ENCODE measurements at regions not wholly inside any gene's neighbourhood (a gene's known extent, or its start where the extent isn't known, plus 50 kb on each side); places are given as distances from the start of the nearest gene placed in this dataset.
"Not testable (repeated sequence)": the region's sequence is repeated elsewhere in the genome, so short reads cannot be mapped to it uniquely, and the experiment has no call there.

- WGBS (ENCODE audit: extremely low coverage, insufficient coverage, insufficient read length): no CpG with 5 or more reads among the region's 2 CpGs
- Histone ChIP-seq H3K14ac (ENCODE audit: low read length) (no peak overlapping the region), H3K4me3 (ENCODE audit: low read depth, low read length) (no peak overlapping the region), H3K4me2 (ENCODE audit: low read length) (no peak overlapping the region), H3K79me2 (ENCODE audit: control insufficient read depth, insufficient read depth, low read length, poor library complexity) (no peaks in the 10 kb centered on the region), H3K4ac (ENCODE audit: low read depth, low read length) (no peak overlapping the region), H3K36me3 (ENCODE audit: control insufficient read depth in 1 of 2, insufficient read depth in 2 of 2, low read length in 2 of 2) (no peaks in the 10 kb centered on the region), H2AFZ (ENCODE audit: insufficient read depth, low read length, poor library complexity) (no peak overlapping the region), H3K27ac (ENCODE audit: low read depth, low read length) (no peak overlapping the region), H3K18ac (ENCODE audit: low read length) (no peak overlapping the region), H4K91ac (ENCODE audit: low read depth, low read length) (no peak overlapping the region), H2BK12ac (ENCODE audit: low read length) (no peak overlapping the region), H3K9ac (ENCODE audit: low read length) (no peak overlapping the region), H2AK5ac (ENCODE audit: low read length) (no peak overlapping the region), H2BK120ac (ENCODE audit: insufficient read depth, low read length, poor library complexity) (no peak overlapping the region), H3K27me3 (ENCODE audit: insufficient read depth, low read length) (no peaks in the 10 kb centered on the region), H3K4me1 (ENCODE audit: control insufficient read depth in 1 of 2, insufficient read depth in 2 of 2, low read length in 2 of 2) (no peaks in the 10 kb centered on the region), H3K9me3 (ENCODE audit: insufficient read depth, low read depth, low read length) (no peaks in the 10 kb centered on the region), H3K79me1 (ENCODE audit: low read length) (no peaks in the 10 kb centered on the region), H4K8ac (ENCODE audit: low read depth, low read length) (no peak overlapping the region), H4K12ac (ENCODE audit: low read depth, low read length) (no peak overlapping the region), H2BK5ac (ENCODE audit: low read depth, low read length, poor library complexity) (no peak overlapping the region), H3K23ac (ENCODE audit: low read length) (no peak overlapping the region)
- no peak for DNase-seq
Observed at GRCh38 chr13:24563087-24563486, 50.5 kb upstream of the PARP4 start.

DNA sequence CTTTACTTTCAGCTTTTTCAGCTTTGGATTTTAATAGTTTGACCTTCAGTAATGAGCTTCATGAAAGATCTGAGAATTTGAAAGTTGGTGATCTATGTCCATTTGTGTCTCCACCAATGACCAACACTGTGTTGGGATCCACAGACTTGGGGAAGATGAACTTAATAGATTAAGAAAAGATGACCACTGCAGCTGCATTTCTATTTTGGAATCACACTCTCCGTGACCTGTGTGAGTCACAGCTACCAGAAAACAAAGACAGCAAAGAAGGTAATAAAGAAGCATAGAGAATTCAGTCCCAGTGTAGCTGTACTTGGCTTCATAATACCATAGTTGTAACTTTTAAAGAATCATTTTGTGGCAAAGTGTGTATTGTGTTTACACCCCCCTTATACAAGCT is 51.4 kb upstream of the PARP4 start:
- not testable (repeated sequence) for H3K14ac ChIP-seq (ENCODE audit: low read length); H3K27me3 ChIP-seq (ENCODE audit: insufficient read depth, low read length)
- no CpG with 5 or more reads among the region's 1 CpG for WGBS (ENCODE audit: extremely low coverage, insufficient coverage, insufficient read length)

DNA sequence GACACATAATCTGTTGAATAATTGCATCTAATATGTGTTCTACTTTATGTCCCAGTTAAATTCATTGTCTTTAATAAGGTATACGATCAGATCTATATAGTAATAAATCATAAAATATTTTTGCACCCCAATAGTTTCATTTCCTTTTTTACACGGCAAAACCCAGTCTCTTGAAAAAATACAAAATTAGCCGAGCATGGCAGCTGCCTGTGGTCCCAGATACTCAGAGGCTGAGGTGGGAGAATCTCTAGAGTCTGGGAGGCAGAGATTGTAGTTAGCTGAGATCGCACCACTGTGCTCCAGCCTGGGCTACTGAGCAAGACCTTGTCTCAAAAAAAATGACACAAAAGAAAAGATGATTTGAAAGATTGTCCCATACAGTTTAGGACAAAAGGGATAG is 52.3 kb upstream of the PARP4 start:
- Histone ChIP-seq H4K8ac (ENCODE audit: low read depth, low read length) (no peak overlapping the region), H3K23ac (ENCODE audit: low read length) (no peak overlapping the region), H3K4me3 (ENCODE audit: low read depth, low read length) (no peak overlapping the region), H3K4me2 (ENCODE audit: low read length) (no peak overlapping the region), H3K79me2 (ENCODE audit: control insufficient read depth, insufficient read depth, low read length, poor library complexity) (no peaks in the 10 kb centered on the region), H3K36me3 (ENCODE audit: control insufficient read depth in 1 of 2, insufficient read depth in 2 of 2, low read length in 2 of 2) (no peaks in the 10 kb centered on the region), H3K9me3 (ENCODE audit: insufficient read depth, low read depth, low read length) (no peaks in the 10 kb centered on the region), H3K18ac (ENCODE audit: low read length) (no peak overlapping the region), H4K91ac (ENCODE audit: low read depth, low read length) (no peak overlapping the region), H2BK120ac (ENCODE audit: insufficient read depth, low read length, poor library complexity) (no peak overlapping the region), H2BK5ac (ENCODE audit: low read depth, low read length, poor library complexity) (no peak overlapping the region), H3K4ac (ENCODE audit: low read depth, low read length) (no peak overlapping the region), H2AFZ (ENCODE audit: insufficient read depth, low read length, poor library complexity) (no peak overlapping the region), H2BK12ac (ENCODE audit: low read length) (no peak overlapping the region), H3K79me1 (ENCODE audit: low read length) (no peaks in the 10 kb centered on the region), H2AK5ac (ENCODE audit: low read length) (no peak overlapping the region), H3K27me3 (ENCODE audit: insufficient read depth, low read length) (no peaks in the 10 kb centered on the region), H3K14ac (ENCODE audit: low read length) (no peak overlapping the region), H3K9ac (ENCODE audit: low read length) (no peak overlapping the region), H4K12ac (ENCODE audit: low read depth, low read length) (no peak overlapping the region), H3K4me1 (ENCODE audit: control insufficient read depth in 1 of 2, insufficient read depth in 2 of 2, low read length in 2 of 2) (no peaks in the 10 kb centered on the region), H3K27ac (ENCODE audit: low read depth, low read length) (no peak overlapping the region)
- DNase-seq: no peak
- no CpG with 5 or more reads among the region's 4 CpGs for WGBS (ENCODE audit: extremely low coverage, insufficient coverage, insufficient read length)

More for the DNA sequence above, 51.4 kb upstream of the PARP4 start:
- not testable (repeated sequence) for H3K9me3 ChIP-seq (ENCODE audit: insufficient read depth, low read depth, low read length); DNase-seq; H3K18ac ChIP-seq (ENCODE audit: low read length); H3K4ac ChIP-seq (ENCODE audit: low read depth, low read length); H2AK5ac ChIP-seq (ENCODE audit: low read length); H4K8ac ChIP-seq (ENCODE audit: low read depth, low read length); H3K4me3 ChIP-seq (ENCODE audit: low read depth, low read length); H3K79me1 ChIP-seq (ENCODE audit: low read length); H2BK120ac ChIP-seq (ENCODE audit: insufficient read depth, low read length, poor library complexity); H3K27ac ChIP-seq (ENCODE audit: low read depth, low read length); H3K4me2 ChIP-seq (ENCODE audit: low read length); H2BK5ac ChIP-seq (ENCODE audit: low read depth, low read length, poor library complexity); H4K12ac ChIP-seq (ENCODE audit: low read depth, low read length); H3K36me3 ChIP-seq (ENCODE audit: control insufficient read depth in 1 of 2, insufficient read depth in 2 of 2, low read length in 2 of 2); H3K4me1 ChIP-seq (ENCODE audit: control insufficient read depth in 1 of 2, insufficient read depth in 2 of 2, low read length in 2 of 2); H3K23ac ChIP-seq (ENCODE audit: low read length); H3K9ac ChIP-seq (ENCODE audit: low read length); H2AFZ ChIP-seq (ENCODE audit: insufficient read depth, low read length, poor library complexity); H2BK12ac ChIP-seq (ENCODE audit: low read length); H3K79me2 ChIP-seq (ENCODE audit: control insufficient read depth, insufficient read depth, low read length, poor library complexity); H4K91ac ChIP-seq (ENCODE audit: low read depth, low read length)

DNA sequence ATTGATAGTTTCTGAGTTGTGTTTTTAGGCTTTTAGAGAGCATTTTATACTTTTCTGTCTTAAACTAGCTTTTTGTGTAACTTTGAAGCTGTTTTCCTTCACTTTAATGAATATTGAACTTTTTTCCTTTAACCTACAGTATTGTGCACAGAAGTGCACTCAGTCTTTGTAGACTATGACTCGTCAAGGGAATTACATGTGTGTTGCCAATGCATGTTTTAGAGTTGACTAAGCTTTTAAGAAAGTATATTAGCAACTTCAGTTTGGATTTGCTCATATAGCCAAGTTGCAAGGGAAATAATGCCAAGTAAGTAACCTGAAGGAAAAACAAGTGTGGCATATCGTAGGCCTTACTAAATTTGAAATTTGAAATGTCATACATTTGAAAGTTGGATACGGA is 55.0 kb upstream of the PARP4 start:
- not testable (repeated sequence) for H2AK5ac ChIP-seq (ENCODE audit: low read length); H2BK12ac ChIP-seq (ENCODE audit: low read length); H3K23ac ChIP-seq (ENCODE audit: low read length); H3K27me3 ChIP-seq (ENCODE audit: insufficient read depth, low read length); H2AFZ ChIP-seq (ENCODE audit: insufficient read depth, low read length, poor library complexity); H2BK120ac ChIP-seq (ENCODE audit: insufficient read depth, low read length, poor library complexity); H3K79me1 ChIP-seq (ENCODE audit: low read length); H2BK5ac ChIP-seq (ENCODE audit: low read depth, low read length, poor library complexity); H3K4me2 ChIP-seq (ENCODE audit: low read length); H3K18ac ChIP-seq (ENCODE audit: low read length); H3K9ac ChIP-seq (ENCODE audit: low read length); H3K36me3 ChIP-seq (ENCODE audit: control insufficient read depth in 1 of 2, insufficient read depth in 2 of 2, low read length in 2 of 2); H4K12ac ChIP-seq (ENCODE audit: low read depth, low read length); H3K79me2 ChIP-seq (ENCODE audit: control insufficient read depth, insufficient read depth, low read length, poor library complexity); H3K14ac ChIP-seq (ENCODE audit: low read length); H3K4me1 ChIP-seq (ENCODE audit: control insufficient read depth in 1 of 2, insufficient read depth in 2 of 2, low read length in 2 of 2); H3K9me3 ChIP-seq (ENCODE audit: insufficient read depth, low read depth, low read length); H4K8ac ChIP-seq (ENCODE audit: low read depth, low read length); H3K4ac ChIP-seq (ENCODE audit: low read depth, low read length); H4K91ac ChIP-seq (ENCODE audit: low read depth, low read length); H3K27ac ChIP-seq (ENCODE audit: low read depth, low read length); H3K4me3 ChIP-seq (ENCODE audit: low read depth, low read length)
- WGBS (ENCODE audit: extremely low coverage, insufficient coverage, insufficient read length): no CpG with 5 or more reads among the region's 3 CpGs
- DNase-seq: peak in 1 of 2 donors; percentile 43

All from trophoblast cell (in vitro differentiated cells and primary cell).